DMS 273 (cell line): ENCODE measurements at regions not wholly inside any gene's neighbourhood (a gene's known extent, or its start where the extent isn't known, plus 50 kb on each side); places are given as distances from the start of the nearest gene placed in this dataset.

ENCODE experiments used
- DNase-seq: peaks from one replicate; lab custom pipeline; 2025; ENCODE audit not compliant: unreplicated experiment; lab: John Stamatoyannopoulos, UW

DNA sequence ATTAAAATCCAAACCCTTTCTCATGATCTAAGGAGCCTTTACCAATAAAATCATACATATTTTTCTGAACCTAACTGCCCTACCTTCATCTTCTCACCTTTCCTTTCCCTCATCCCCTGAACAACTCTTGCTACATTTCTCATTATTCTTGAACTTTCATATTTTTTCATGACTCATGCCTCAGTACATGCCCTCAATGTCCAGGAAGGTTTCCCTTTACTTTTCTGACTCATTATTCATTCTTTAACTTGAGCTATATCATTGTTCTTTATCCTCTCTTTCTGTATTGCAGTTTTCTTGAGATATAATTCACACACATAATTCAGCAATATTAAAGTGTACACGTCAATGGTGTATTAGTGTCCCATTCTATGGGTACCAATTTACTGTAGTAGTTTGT, 231.0 kb downstream of the ALG10B start:
- no peak for DNase-seq

DNA sequence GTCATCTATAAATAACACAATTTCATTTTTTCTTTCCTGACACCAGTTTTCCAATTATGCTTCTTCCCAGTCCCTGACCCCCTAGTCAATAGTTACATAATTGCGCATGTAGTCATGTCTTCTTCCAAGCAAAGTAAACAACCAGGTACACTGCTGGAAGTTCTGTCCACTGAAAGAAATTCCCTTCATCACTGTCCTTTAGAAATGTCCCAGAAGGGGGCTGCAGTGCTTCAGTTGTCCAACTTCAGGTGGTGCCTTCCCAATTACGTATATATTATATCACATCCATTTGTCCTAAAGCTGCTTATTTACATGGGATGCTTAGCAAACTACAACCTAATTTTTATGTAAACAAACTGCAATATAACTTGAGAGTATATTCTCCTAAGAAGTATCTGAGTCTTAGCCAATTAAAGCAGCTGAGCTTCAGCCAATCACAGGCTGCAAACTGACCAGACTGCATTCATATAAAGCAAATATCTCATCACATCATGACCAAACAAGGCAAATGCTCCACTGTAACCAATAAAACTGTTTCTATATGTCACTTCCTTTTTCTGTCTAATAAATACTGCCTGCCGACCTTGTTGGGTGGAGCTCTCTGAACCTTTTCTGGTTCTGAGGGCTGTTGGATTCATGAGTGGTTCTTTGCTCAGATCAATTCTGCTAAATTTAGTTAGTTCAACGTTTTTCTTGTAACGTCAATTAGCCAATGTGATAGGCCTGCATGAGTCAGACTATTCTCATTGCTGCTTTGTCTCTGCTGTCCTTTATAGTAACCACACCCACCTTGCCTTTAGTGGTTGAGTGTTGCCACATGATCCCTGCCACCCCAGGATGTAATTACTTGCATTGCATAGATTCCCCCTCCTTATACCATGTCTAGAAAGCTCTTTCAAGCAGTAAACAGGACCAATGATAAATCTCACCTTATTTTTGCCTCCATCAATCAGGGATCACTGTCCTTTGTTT, 239.3 kb downstream of the ALG10B start:
- no peak for DNase-seq

DNA sequence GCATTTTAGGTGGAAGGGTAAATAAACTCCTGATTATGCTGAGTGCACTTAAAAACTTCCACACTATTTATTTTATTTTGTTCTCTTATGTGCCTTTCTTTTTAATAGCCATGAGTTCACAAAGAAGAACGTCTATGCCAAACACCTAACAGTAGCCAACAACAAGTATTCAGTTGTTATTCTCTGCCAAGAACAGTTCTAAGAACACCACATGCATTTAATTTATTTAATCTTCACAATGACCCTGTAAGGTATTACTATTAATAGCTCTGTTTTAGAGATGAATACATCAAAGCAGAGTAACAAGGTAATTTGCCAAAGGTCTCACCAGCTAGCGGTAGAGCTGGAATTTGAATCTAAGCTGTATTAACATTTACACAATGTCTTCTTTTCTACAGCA, 240.1 kb downstream of the ALG10B start:
- no peak for DNase-seq

DNA sequence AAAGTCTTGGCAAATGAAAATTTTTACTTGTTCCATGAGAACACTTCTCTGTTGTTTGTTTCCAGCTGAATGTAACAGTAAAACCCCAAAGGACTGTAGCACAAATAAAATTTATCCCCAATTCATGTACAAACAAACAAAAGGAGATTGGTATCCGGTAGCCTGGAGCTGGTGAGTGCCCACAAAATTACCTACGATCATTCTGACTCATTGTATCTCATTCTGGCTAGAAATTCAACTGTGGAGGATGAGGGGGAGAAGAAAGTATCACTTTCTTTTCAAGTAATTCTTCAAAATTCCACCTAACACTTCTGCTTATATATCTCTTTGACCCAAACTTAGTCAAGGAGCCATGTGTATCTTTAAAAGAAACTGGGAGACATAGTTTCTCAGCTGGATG, 268.5 kb downstream of the ALG10B start:
- no peak for DNase-seq

DNA sequence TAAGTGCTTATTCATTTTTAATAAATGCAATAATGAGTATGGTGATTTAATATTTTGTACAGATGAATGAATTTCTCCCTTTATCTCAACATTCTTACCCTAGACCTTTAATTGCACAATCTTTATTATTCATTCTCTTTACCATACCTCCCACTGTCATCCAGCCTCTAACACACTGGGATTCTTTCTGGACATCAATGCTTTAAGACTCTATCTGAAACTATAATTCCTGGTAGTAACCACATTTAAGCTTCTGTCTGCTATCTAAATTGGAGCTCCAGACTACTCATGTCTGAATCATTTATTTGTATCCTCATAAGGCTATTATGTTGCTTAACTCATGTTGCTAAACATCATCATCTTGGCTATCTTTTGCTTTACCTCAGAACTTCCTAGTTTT, 270.2 kb downstream of the ALG10B start:
- DNase-seq: no peak

DNA sequence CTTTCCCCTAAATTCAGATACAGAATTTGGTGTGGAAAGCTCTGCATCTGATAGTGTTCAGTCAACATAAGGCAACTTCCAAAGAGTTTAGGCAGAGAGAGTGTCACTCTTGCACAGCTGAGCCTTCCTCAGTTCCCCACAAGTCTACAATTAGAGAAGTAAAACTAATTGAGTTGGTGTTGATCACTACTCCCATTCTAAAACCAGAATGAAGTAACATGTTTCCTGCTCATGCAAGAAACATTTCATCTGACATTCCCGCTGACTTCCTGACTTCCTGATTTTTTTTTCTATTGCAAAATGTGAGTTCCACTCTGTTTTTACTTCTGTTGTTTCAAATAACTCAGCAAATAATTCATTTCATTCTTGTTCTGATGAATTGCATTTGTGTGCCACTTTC, 271.0 kb downstream of the ALG10B start:
- DNase-seq: no peak

DNA sequence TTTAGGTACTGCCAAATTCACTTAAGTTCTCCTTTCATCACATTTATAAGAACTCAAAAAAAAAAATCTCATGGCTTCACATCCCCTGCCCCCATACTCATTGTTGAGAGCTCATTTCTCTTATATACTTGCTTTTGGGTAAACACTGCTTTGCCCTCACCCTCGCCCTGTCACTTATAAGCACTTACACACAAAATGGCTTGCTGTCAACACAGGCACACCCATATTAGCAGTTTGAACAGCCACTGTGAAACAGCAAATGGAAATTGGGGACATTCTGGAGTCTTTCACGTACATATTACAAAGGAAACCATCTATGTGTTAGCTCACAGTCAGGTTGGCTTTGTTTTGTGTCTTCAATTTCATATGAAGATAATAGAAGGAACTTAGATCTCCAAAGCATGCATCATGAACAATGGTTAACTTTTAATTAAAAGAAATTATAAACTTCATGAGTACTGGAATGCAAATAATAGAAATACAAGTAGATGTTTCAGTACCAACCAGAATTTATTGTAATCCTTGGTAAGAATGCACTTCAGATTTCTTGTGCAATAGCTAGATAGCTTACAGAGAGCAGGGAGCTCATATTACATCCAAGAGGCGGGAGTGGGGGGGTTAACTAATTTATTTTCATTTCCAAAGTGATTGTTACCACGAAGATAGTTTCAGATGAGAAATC, 272.2 kb downstream of the ALG10B start:
- no peak for DNase-seq

DNA sequence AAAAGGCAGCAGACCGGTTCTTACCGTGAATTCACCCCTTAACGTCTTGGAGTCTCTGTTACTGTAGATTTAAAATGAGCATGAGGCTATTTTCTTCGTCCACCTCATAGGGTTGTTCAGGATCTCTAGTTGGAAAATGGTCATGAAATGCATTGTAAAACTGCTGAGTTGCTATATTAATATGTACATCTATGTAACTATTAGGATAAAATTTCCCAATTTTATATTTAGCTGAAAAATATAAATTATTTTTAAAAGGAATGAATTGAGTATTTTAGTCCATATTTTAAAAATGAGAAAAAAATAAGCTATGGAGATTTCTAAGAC, 272.7 kb downstream of the ALG10B start:
- no peak for DNase-seq

DNA sequence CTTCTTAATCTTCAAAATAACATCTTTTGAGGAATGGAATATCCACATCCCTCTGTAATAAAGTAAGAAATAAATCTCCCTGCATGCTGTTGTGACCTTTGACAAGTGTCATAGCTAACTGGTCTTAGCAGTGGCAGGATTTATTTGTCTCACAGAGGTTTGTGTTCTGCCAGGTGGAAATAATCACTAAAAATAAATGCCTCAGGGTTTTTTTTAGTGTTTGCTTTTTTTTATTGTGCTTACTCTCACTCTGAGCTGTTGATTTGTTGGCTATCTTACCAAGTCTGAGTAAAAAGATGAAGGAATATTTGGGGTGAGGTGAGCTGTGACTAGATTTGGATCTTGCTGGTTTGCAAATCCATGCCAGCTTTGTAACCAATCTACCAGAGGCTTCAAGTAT, 285.4 kb downstream of the ALG10B start:
- DNase-seq: no peak
